Panc1 (cell line): ENCODE measurements at regions not wholly inside any gene's neighbourhood (a gene's known extent, or its start where the extent isn't known, plus 50 kb on each side); places are given as distances from the start of the nearest gene placed in this dataset.

ENCODE experiments used
- ATAC-seq: fragments of 200-7000 bp; cut with Tn5 transposase; 2 replicates; pipeline ENCODE4 v1.9.1; 2020; ENCODE audit warnings: mild to moderate bottlenecking, moderate library complexity
- BruUV-seq: library from RNA; stranded (reverse); fragments of 400-500 nt; replicated peaks from 2 replicates; lab custom pipeline; 2021; lab: Mats Ljungman, UMichigan
- CTCF ChIA-PET: fragments of 300-600 bp; sonication (Branson Sonifier 250); formaldehyde crosslinking; loops from one replicate; lab custom pipeline; 2022; ENCODE audit warnings: antibody characterized with exemption; lab: Charles Lee
- POLR2A ChIA-PET: fragments of 300-600 bp; sonication (Branson Sonifier 250); formaldehyde crosslinking; loops from one replicate; lab custom pipeline; 2022; ENCODE audit warnings: antibody characterized with exemption; lab: Charles Lee
- DNase-seq: peaks from one replicate; pipeline ENCODE4 v3.0.0-alpha.2; 2010; ENCODE audit warnings: low read depth, low spot score
- H3K27ac ChIP-seq: 2 replicates; pipeline ENCODE4 v1.5.1; 2011; ENCODE audit warnings: mild to moderate bottlenecking, low read length, inconsistent platforms
- H3K27me3 ChIP-seq: fragments of 200-500 bp; sonication (Bioruptor generic); 2 replicates; pipeline ENCODE4 v1.6.0; 2014; ENCODE audit warnings: low read length, inconsistent platforms; ENCODE audit not compliant: control insufficient read depth, insufficient read depth
- H3K36me3 ChIP-seq: fragments of 200-500 bp; sonication (Bioruptor generic); 2 replicates; pipeline ENCODE4 v1.5.1; 2014; ENCODE audit warnings: inconsistent platforms, mild to moderate bottlenecking, low read length, moderate library complexity; ENCODE audit not compliant: control insufficient read depth, insufficient read depth
- H3K4me1 ChIP-seq: 2 replicates; pipeline ENCODE4 v1.5.1; 2011; ENCODE audit warnings: inconsistent platforms, mild to moderate bottlenecking, low read length, moderate library complexity; ENCODE audit not compliant: control insufficient read depth, insufficient read depth
- H3K4me3 ChIP-seq, 2 experiments: 2 replicates each; pipeline ENCODE4 v1.5.1; 2011 to 2012; ENCODE audit warnings: low read depth in 2 of 2, low read length in 2 of 2, mild to moderate bottlenecking in 2 of 2, inconsistent platforms in 1 of 2, moderate library complexity in 1 of 2
- H3K9me3 ChIP-seq: fragments of 200-500 bp; sonication (Bioruptor generic); 2 replicates; pipeline ENCODE4 v1.5.1; 2014; ENCODE audit warnings: low read depth, mild to moderate bottlenecking, inconsistent platforms, low read length, moderate library complexity; ENCODE audit not compliant: control insufficient read depth, insufficient read depth
- POLR2AphosphoS5 ChIP-seq: IDR thresholded peaks from 2 replicates; pipeline ENCODE4 v1.6.1; 2012; ENCODE audit warnings: mild to moderate bottlenecking, low read depth, low read length, moderate library complexity
- SIN3A ChIP-seq: IDR thresholded peaks from 2 replicates; pipeline ENCODE4 v1.6.1; 2012; ENCODE audit warnings: low read depth, mild to moderate bottlenecking, low read length, moderate library complexity, borderline replicate concordance; ENCODE audit not compliant: insufficient read depth
- TCF7L2 ChIP-seq: IDR thresholded peaks from 2 replicates; pipeline ENCODE4 v1.6.1; 2011; ENCODE audit warnings: mild to moderate bottlenecking, low read depth, low read length, inconsistent platforms
- in situ Hi-C: cut with HindIII; loops from 2 replicates; pipeline ENCODE4 v1.10.0; 2016; ENCODE audit warnings: low sequenced_read_pairs, low pct_unique_long_range_greater_than_20kb
- intact Hi-C: fragments of 100-400 bp; cut with micrococcal nuclease; formaldehyde crosslinking; loops from one replicate; pipeline ENCODE4 v1.10.0; 2022; ENCODE audit not compliant: unreplicated experiment
- TF ChIP-seq, protein P1 (sequence below), 2 experiments: IDR thresholded peaks; 2 replicates each; pipeline ENCODE4 v1.6.1; 2011 to 2012; ENCODE audit warnings: low read depth in 2 of 2, control low read depth in 1 of 2, low read length in 1 of 2, mild to moderate bottlenecking in 1 of 2, moderate library complexity in 1 of 2; ENCODE audit not compliant: insufficient read depth in 1 of 2
- TF ChIP-seq, protein P2 (sequence below): fragments of 450-650 bp; IDR thresholded peaks from 2 replicates; pipeline ENCODE4 v1.5.1; 2017; ENCODE audit warnings: mild to moderate bottlenecking

DNA sequence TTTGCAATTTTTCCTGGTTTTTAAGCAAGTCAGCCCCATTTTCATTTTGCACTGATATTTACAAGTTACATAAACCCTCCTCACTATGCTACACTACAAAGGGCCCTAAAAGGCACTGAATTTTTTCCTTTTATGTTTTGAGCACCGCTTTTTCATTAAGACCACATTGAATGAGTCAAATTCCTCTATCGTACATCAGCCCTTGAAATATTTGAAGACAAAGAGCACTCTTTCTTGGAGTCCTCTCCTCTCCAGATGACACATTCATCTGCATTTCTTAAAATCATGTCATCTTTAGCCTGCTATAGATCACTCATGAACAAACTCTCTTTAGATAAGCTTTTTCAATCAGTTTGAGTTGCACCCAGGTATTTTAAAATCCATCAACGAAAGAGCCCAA lies 306.6 kb upstream of the SOX11 start:
- H3K27ac ChIP-seq, result no peak overlapping the region
- H3K4me1 ChIP-seq, result no peaks in the 10 kb centered on the region
- in situ Hi-C loops, result no loop called here
- TF ChIP-seq, protein P1, sequence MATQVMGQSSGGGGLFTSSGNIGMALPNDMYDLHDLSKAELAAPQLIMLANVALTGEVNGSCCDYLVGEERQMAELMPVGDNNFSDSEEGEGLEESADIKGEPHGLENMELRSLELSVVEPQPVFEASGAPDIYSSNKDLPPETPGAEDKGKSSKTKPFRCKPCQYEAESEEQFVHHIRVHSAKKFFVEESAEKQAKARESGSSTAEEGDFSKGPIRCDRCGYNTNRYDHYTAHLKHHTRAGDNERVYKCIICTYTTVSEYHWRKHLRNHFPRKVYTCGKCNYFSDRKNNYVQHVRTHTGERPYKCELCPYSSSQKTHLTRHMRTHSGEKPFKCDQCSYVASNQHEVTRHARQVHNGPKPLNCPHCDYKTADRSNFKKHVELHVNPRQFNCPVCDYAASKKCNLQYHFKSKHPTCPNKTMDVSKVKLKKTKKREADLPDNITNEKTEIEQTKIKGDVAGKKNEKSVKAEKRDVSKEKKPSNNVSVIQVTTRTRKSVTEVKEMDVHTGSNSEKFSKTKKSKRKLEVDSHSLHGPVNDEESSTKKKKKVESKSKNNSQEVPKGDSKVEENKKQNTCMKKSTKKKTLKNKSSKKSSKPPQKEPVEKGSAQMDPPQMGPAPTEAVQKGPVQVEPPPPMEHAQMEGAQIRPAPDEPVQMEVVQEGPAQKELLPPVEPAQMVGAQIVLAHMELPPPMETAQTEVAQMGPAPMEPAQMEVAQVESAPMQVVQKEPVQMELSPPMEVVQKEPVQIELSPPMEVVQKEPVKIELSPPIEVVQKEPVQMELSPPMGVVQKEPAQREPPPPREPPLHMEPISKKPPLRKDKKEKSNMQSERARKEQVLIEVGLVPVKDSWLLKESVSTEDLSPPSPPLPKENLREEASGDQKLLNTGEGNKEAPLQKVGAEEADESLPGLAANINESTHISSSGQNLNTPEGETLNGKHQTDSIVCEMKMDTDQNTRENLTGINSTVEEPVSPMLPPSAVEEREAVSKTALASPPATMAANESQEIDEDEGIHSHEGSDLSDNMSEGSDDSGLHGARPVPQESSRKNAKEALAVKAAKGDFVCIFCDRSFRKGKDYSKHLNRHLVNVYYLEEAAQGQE (IDR thresholded peaks at IDR 0.05; ENCODE audit: insufficient read depth in 1 of 2, low read depth in 2 of 2, low read length in 1 of 2), result no peak
- TF ChIP-seq, protein P2, sequence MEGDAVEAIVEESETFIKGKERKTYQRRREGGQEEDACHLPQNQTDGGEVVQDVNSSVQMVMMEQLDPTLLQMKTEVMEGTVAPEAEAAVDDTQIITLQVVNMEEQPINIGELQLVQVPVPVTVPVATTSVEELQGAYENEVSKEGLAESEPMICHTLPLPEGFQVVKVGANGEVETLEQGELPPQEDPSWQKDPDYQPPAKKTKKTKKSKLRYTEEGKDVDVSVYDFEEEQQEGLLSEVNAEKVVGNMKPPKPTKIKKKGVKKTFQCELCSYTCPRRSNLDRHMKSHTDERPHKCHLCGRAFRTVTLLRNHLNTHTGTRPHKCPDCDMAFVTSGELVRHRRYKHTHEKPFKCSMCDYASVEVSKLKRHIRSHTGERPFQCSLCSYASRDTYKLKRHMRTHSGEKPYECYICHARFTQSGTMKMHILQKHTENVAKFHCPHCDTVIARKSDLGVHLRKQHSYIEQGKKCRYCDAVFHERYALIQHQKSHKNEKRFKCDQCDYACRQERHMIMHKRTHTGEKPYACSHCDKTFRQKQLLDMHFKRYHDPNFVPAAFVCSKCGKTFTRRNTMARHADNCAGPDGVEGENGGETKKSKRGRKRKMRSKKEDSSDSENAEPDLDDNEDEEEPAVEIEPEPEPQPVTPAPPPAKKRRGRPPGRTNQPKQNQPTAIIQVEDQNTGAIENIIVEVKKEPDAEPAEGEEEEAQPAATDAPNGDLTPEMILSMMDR, result no peak
- no peak for TF ChIP-seq SIN3A
- TF ChIP-seq TCF7L2, result no peak
- TF ChIP-seq POLR2AphosphoS5, result no peak
- BruUV-seq, result no TSS peak
- H3K27me3 ChIP-seq, result no peaks in the 10 kb centered on the region
- CTCF ChIA-PET, result no interaction called here
- intact Hi-C loops, result no loop called here
- POLR2A ChIA-PET, result no interaction called here
- no peaks in the 10 kb centered on the region for H3K9me3 ChIP-seq
- ATAC-seq, result no peak
- no peak for DNase-seq
- H3K4me3 ChIP-seq, result no peak overlapping the region
- H3K36me3 ChIP-seq, result no peaks in the 10 kb centered on the region

DNA sequence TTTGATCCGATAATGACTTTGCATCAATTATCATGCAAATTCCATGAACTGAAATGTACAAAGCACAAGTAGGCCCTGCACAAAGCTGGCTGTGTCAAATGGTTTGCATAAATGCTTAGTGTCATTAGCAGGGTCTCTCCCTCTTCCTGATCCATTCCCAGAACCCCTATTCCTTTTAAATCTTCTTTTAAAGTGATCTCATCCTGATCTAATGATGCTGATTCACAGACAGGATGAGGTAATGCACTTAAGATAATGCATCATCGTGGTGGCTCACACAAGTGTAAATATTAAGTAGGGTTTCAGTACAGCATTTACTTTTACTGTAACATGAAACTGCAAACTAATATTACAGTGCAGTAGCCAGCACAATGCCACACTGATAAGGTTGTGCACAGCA lies 304.8 kb upstream of the SOX11 start:
- TF ChIP-seq, protein P1 (IDR thresholded peaks at IDR 0.05; ENCODE audit: insufficient read depth in 1 of 2, low read depth in 2 of 2, low read length in 1 of 2), result no peak
- TF ChIP-seq, protein P2, result no peak
- no peak for TF ChIP-seq SIN3A
- TF ChIP-seq TCF7L2, result no peak
- no peak for TF ChIP-seq POLR2AphosphoS5
- no TSS peak for BruUV-seq
- H3K4me3 ChIP-seq, result no peak overlapping the region
- H3K4me1 ChIP-seq, result no peaks in the 10 kb centered on the region
- POLR2A ChIA-PET, result no interaction called here
- H3K9me3 ChIP-seq, result no peaks in the 10 kb centered on the region
- ATAC-seq, result no peak
- H3K27me3 ChIP-seq, result no peaks in the 10 kb centered on the region
- intact Hi-C loops, result no loop called here
- CTCF ChIA-PET, result no interaction called here
- DNase-seq, result no peak
- H3K36me3 ChIP-seq, result no peaks in the 10 kb centered on the region
- H3K27ac ChIP-seq, result no peak overlapping the region
- in situ Hi-C loops, result no loop called here
